ENCODE measurements at regions not wholly inside any gene's neighbourhood (a gene's known extent, or its start where the extent isn't known, plus 50 kb on each side); places are given as distances from the start of the nearest gene placed in this dataset.

GRCh38 chr21:22421416-22422180 lies 1423.4 kb downstream of the NCAM2 start:
- ATAC-seq (ENCODE audit: low read depth in 2 of 2) (peak; percentile 41 to 81), DNase-seq (peak; percentile 0)
- no peaks in the 10 kb centered on the region for H3K36me3 Mint-ChIP-seq
- no peaks in the 10 kb centered on the region for H3K27me3 Mint-ChIP-seq
- H3K27ac Mint-ChIP-seq: no peak overlapping the region
- no peak overlapping the region for H3K4me3 Mint-ChIP-seq
- no peaks in the 10 kb centered on the region for H3K9me3 Mint-ChIP-seq
- peaks cover 0 to 12% (median 9%) of the 10 kb centered on the region in 3 donors for H3K4me1 Mint-ChIP-seq

- Mint-ChIP-seq H3K4me1 (peaks cover 0 to 7% (median 5%) of the 10 kb centered on the region in 3 donors), H3K27me3 (no peaks in the 10 kb centered on the region), H3K4me3 (peak overlapping the region in 6 of 8 donors; percentile 3 to 85 (median 75)), H3K27ac (peak overlapping the region in 2 of 6 donors; percentile 55 to 86), H3K36me3 (no peaks in the 10 kb centered on the region), H3K9me3 (peaks cover 0 to 2% (median 0%) of the 10 kb centered on the region in 7 donors)
- DNase-seq (no peak), ATAC-seq (ENCODE audit: low read depth in 2 of 2) (peak in 1 of 2 donors; percentile 67)
Observed at GRCh38 chr21:22438428-22439086, 1440.3 kb downstream of the NCAM2 start.

DNA sequence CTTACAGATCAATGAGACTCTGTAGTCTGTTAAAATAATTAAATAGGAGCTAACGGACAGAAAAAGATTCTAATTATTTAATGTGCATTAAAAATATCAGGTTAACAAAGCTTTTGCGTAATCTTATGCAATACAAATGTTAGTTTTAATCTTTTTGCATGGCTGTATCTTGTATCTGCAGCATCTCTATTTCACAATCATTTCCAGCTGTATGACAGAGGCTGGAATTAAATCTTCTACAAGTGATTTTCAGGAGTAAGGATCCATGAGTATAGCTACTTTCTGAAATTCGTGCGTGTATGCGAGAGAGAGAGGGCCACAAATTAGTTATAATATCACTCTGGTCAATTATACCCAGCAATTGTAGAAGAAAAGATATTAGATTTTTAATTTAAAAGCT lies 1446.8 kb downstream of the NCAM2 start:
- Mint-ChIP-seq H3K36me3 (no peaks in the 10 kb centered on the region), H3K27ac (no peak overlapping the region)
- no peak for ATAC-seq (ENCODE audit: low read depth in 2 of 2)

GRCh38 chr21:22450507-22450906 lies 1452.3 kb downstream of the NCAM2 start:
- Mint-ChIP-seq H3K4me1 (no peaks in the 10 kb centered on the region), H3K27me3 (no peaks in the 10 kb centered on the region), H3K27ac (no peak overlapping the region), H3K36me3 (no peaks in the 10 kb centered on the region), H3K9me3 (peaks cover 0 to 2% (median 0%) of the 10 kb centered on the region in 7 donors), H3K4me3 (no peak overlapping the region)
- ATAC-seq (ENCODE audit: low read depth in 2 of 2) (no peak), DNase-seq (no peak)

More for the DNA sequence above, 1446.8 kb downstream of the NCAM2 start:
- H3K27me3 Mint-ChIP-seq: no peaks in the 10 kb centered on the region
- H3K4me1 Mint-ChIP-seq: no peaks in the 10 kb centered on the region
- peaks cover 0 to 4% (median 0%) of the 10 kb centered on the region in 7 donors for H3K9me3 Mint-ChIP-seq
- no peak for DNase-seq
- H3K4me3 Mint-ChIP-seq: no peak overlapping the region

DNA sequence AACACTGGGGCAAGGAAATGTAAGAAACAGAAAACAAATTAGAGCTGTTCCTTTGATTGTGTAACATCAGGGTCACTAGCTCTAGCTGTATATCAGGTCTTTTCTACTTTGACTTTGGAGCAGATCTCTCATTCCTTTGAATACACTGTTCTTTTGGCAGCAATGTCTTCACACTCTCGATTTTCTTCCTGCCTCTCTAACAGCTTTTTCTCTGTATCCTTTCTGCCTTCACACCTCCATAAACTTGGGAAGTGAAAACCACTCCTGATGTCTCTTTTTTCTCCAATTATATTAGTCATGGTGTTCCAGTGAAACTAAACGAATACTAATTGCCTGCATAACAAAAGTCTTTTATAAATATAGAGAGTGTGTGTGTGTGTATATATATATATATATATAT lies 1458.0 kb downstream of the NCAM2 start:
- Mint-ChIP-seq H3K4me1 (no peaks in the 10 kb centered on the region), H3K4me3 (no peak overlapping the region), H3K27me3 (no peaks in the 10 kb centered on the region), H3K36me3 (no peaks in the 10 kb centered on the region), H3K27ac (no peak overlapping the region), H3K9me3 (peaks cover 0 to 4% (median 0%) of the 10 kb centered on the region in 7 donors)
- DNase-seq (no peak), ATAC-seq (ENCODE audit: low read depth in 2 of 2) (no peak)

DNA sequence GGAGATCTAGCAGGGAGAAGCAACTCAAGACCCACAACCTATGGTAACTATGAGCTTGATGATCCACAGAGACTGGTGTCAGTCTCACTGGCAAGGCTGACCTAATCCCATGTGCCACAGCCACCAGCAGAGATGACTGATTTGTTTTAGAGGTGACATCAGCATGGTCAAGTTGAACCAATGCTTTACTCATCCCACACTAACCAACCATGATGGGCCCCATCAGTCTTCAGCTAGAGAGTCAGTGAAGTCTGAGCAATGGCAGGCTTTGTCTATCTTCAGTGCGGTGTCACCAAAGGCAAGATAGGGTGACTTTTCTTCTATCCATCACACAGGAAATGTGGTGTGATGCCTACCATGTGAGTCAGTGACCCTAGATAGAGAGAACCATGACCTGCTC lies 1470.7 kb downstream of the NCAM2 start:
- ATAC-seq (ENCODE audit: low read depth in 2 of 2) (no peak), DNase-seq (no peak)
- peaks cover 0 to 3% (median 0%) of the 10 kb centered on the region in 7 donors for H3K9me3 Mint-ChIP-seq
- H3K36me3 Mint-ChIP-seq: no peaks in the 10 kb centered on the region
- no peaks in the 10 kb centered on the region for H3K4me1 Mint-ChIP-seq
- no peak overlapping the region for H3K27ac Mint-ChIP-seq
- no peak overlapping the region for H3K4me3 Mint-ChIP-seq
- no peaks in the 10 kb centered on the region for H3K27me3 Mint-ChIP-seq

DNA sequence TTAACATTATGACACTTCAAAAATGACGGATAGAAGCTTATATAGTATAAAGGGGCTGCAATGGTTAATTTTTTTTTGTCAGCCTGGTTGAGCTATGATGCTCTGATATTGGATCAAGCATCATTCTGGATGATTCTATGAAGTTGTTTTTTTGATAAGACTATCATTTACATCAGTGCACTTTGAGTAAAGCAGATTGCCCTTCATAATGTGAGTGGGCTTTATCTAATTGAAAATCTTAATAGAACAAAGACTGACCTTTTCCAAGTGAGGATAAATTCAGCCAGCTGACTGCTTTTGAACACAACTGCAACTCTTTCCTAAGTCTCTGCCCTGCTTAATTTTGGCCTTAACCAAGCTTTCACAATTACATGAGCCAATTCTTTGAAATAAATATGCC lies 1476.2 kb downstream of the NCAM2 start:
- H3K27me3 Mint-ChIP-seq: no peaks in the 10 kb centered on the region
- ATAC-seq (ENCODE audit: low read depth in 2 of 2): no peak
- H3K27ac Mint-ChIP-seq: no peak overlapping the region
- H3K4me1 Mint-ChIP-seq: no peaks in the 10 kb centered on the region
- peaks cover 0 to 11% (median 0%) of the 10 kb centered on the region in 7 donors for H3K9me3 Mint-ChIP-seq
- no peak for DNase-seq
- no peaks in the 10 kb centered on the region for H3K36me3 Mint-ChIP-seq
- H3K4me3 Mint-ChIP-seq: no peak overlapping the region

DNA sequence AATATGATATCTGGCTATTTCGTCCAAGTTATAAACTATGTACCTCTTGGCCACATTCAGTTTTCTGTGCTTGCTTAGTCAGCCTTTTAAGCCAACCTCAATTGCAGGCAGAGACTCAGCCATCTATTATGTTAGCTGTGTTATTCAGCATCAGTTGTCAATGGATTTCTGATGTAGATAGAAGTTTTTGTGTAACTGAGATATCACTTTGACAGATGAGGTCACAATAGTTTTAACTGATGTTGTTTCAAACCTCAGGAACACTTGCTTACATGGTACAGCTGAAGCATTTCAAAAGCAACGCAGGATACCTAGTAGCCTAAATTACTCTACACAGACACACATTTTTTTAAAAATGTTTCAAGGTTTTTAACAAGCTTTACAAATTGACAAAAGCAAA lies 1478.0 kb downstream of the NCAM2 start:
- Mint-ChIP-seq H3K27me3 (no peaks in the 10 kb centered on the region), H3K9me3 (peaks cover 0 to 11% (median 0%) of the 10 kb centered on the region in 7 donors), H3K36me3 (no peaks in the 10 kb centered on the region), H3K4me3 (no peak overlapping the region), H3K4me1 (no peaks in the 10 kb centered on the region), H3K27ac (no peak overlapping the region)
- DNase-seq (no peak), ATAC-seq (ENCODE audit: low read depth in 2 of 2) (no peak)

DNA sequence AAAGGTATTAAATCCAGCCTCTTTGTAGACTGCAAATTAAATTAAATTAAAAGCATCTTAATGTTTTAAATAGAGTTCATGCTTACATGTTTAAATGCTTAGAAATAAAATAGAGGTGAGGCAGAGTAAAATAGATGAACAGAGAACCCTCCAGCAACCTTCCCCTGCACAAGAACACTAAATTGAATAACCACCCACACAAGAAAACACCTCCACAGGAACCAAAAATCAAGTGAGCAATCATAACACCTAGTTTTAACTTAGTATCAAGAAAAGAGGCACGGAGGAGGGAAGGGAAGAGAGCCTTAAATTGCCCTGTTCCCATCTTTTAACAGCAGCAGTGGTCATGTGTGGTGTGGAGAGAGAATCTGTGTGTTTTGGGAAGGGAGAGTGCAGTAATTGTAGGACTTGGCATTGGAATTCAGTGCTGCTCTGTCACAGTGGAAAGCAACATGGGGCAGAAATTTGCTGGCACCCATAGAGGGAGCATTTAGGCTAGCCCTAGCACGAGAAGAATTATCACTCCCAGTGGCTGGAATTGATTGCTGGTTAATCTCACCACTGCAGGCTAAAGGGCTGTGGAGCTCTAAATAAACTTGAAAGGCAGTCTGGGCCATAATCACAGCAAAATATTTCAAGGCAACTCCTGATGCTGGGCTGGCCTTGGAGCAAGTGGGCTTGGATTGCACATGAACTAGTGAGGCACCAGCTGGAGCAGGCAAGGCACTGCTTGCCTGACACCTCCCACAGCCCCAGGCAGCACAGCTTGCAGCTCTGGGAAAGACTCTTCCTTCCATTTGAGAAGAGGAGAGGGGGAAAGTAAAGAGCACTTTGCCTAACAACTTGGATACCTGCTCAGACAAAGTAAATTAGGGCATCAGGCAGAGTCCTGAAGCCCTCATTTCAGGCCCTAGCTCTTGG lies 1478.8 kb downstream of the NCAM2 start:
- Mint-ChIP-seq H3K9me3 (peaks cover 0 to 11% (median 0%) of the 10 kb centered on the region in 7 donors), H3K4me1 (no peaks in the 10 kb centered on the region), H3K27me3 (no peaks in the 10 kb centered on the region), H3K27ac (peak overlapping the region in 1 of 6 donors; percentile 2), H3K36me3 (no peaks in the 10 kb centered on the region), H3K4me3 (no peak overlapping the region)
- DNase-seq: no peak
- no peak for ATAC-seq (ENCODE audit: low read depth in 2 of 2)

DNA sequence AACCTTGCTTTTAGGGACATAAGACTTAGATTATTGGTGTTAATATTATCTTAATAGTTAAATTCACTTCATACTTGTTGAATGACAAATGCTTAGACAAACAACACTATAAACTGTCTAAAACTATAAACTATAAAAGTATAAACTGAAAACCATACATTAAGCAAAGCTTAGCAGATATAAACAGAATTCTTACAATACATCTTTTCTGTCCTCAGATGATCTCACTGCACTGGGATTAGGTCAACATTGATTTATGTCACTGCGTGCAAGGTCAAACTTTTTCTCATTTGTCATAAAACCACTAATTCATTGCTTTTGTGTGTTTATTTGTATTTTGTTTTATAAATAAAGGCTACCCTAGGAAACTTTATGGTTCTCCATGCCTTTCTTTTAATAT lies 1491.8 kb downstream of the NCAM2 start:
- Mint-ChIP-seq H3K36me3 (no peaks in the 10 kb centered on the region), H3K27ac (no peak overlapping the region), H3K4me1 (no peaks in the 10 kb centered on the region), H3K27me3 (no peaks in the 10 kb centered on the region), H3K9me3 (peaks cover 0 to 2% (median 0%) of the 10 kb centered on the region in 7 donors), H3K4me3 (no peak overlapping the region)
- ATAC-seq (ENCODE audit: low read depth in 2 of 2) (no peak), DNase-seq (no peak)

DNA sequence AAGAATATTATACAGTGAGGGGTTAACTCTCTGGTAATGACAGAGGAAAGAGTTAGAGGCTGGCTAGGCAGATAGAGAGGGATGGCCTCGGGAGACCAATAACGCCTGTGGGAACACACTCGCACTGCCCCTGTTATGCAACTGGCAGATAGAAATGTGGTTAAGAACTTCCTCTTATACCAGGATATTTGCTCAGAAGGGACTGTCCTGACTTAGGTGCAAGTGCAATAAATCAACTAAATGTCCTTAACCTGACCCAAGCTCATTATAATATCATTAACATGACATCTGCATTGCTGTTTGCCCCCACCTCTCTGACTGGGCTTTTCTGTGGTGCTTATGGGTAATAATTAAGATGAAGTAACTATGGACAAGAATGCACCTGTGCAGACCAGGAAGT lies 1518.0 kb downstream of the NCAM2 start:
- H3K4me1 Mint-ChIP-seq: peaks cover 4 to 16% (median 9%) of the 10 kb centered on the region in 3 donors
- H3K4me3 Mint-ChIP-seq: peak overlapping the region in 3 of 8 donors; percentile 15 to 47 (median 26)
- H3K27me3 Mint-ChIP-seq: no peaks in the 10 kb centered on the region

GRCh38 chr21:22535630-22536029 lies 1537.4 kb downstream of the NCAM2 start:
- no peaks in the 10 kb centered on the region for H3K4me1 Mint-ChIP-seq
- no peaks in the 10 kb centered on the region for H3K27me3 Mint-ChIP-seq
- peaks cover 3 to 40% (median 16%) of the 10 kb centered on the region in 7 donors for H3K9me3 Mint-ChIP-seq
- H3K36me3 Mint-ChIP-seq: no peaks in the 10 kb centered on the region
- ATAC-seq (ENCODE audit: low read depth in 2 of 2) (no peak), DNase-seq (no peak)
- H3K4me3 Mint-ChIP-seq: no peak overlapping the region
- no peak overlapping the region for H3K27ac Mint-ChIP-seq

More for the DNA sequence above, 1518.0 kb downstream of the NCAM2 start:
- ATAC-seq (ENCODE audit: low read depth in 2 of 2): peak; percentile 83 to 85
- Mint-ChIP-seq H3K27ac (peak overlapping the region in 2 of 6 donors; percentile 46 to 52), H3K9me3 (peaks cover 2 to 21% (median 5%) of the 10 kb centered on the region in 7 donors), H3K36me3 (peaks cover 0 to 8% of the 10 kb centered on the region in 2 donors)
- peak; percentile 9 for DNase-seq

- DNase-seq (no peak), ATAC-seq (ENCODE audit: low read depth in 2 of 2) (no peak)
- H3K27me3 Mint-ChIP-seq: no peaks in the 10 kb centered on the region
- H3K9me3 Mint-ChIP-seq: peaks cover 5 to 45% (median 16%) of the 10 kb centered on the region in 7 donors
- no peak overlapping the region for H3K4me3 Mint-ChIP-seq
- no peaks in the 10 kb centered on the region for H3K36me3 Mint-ChIP-seq
- H3K27ac Mint-ChIP-seq: no peak overlapping the region
- no peaks in the 10 kb centered on the region for H3K4me1 Mint-ChIP-seq
Observed at GRCh38 chr21:22536509-22536908, 1538.3 kb downstream of the NCAM2 start.
